MM.1S (cell line): ENCODE measurements at regions not wholly inside any gene's neighbourhood (a gene's known extent, or its start where the extent isn't known, plus 50 kb on each side); places are given as distances from the start of the nearest gene placed in this dataset.

Source experiments
- DNase-seq: peaks from one replicate; pipeline ENCODE4 v3.0.0-alpha.2; 2015
- H2AFZ ChIP-seq: fragments of 300-600 bp; sonication (generic); 2 replicates; pipeline ENCODE4 v1.6.0; 2016; ENCODE audit warnings: antibody characterized with exemption, low read length
- H3F3A ChIP-seq: fragments of 300-600 bp; sonication (generic); 2 replicates; pipeline ENCODE4 v1.6.1; 2016; ENCODE audit warnings: mild to moderate bottlenecking, antibody characterized with exemption, low read length, moderate library complexity, mixed read lengths; ENCODE audit not compliant: insufficient read depth
- H3K27ac ChIP-seq: fragments of 300-600 bp; sonication (generic); 2 replicates; pipeline ENCODE4 v1.5.1; 2016; ENCODE audit warnings: mild to moderate bottlenecking, low read length
- H3K27me3 ChIP-seq: fragments of 300-600 bp; sonication (generic); replicated peaks from 2 replicates; pipeline ENCODE4 v1.6.0; 2016; ENCODE audit warnings: low read length; ENCODE audit not compliant: insufficient read depth
- H3K36me3 ChIP-seq: fragments of 300-600 bp; sonication (generic); replicated peaks from 2 replicates; pipeline ENCODE4 v1.6.1; 2016; ENCODE audit warnings: mild to moderate bottlenecking, low read length, mixed read lengths; ENCODE audit not compliant: insufficient read depth
- H3K4me1 ChIP-seq: fragments of 300-600 bp; sonication (generic); 2 replicates; pipeline ENCODE4 v1.6.1; 2016; ENCODE audit warnings: low read length, mixed read lengths
- H3K4me2 ChIP-seq: fragments of 300-600 bp; sonication (generic); 2 replicates; pipeline ENCODE4 v1.6.0; 2016; ENCODE audit warnings: low read depth, low read length
- H3K4me3 ChIP-seq: fragments of 300-600 bp; sonication (generic); 2 replicates; pipeline ENCODE4 v1.5.1; 2016; ENCODE audit warnings: low read length, mixed read lengths
- H3K79me2 ChIP-seq: fragments of 300-600 bp; sonication (generic); 2 replicates; pipeline ENCODE4 v1.6.1; 2016; ENCODE audit warnings: mixed run types, low read length, mixed read lengths
- H3K9ac ChIP-seq: fragments of 300-600 bp; sonication (generic); 2 replicates; pipeline ENCODE4 v1.6.1; 2016; ENCODE audit warnings: low read length, mixed read lengths
- H3K9me2 ChIP-seq: fragments of 300-600 bp; sonication (generic); replicated peaks from 2 replicates; pipeline ENCODE4 v1.6.1; 2016; ENCODE audit warnings: mild to moderate bottlenecking, low read length, mixed read lengths; ENCODE audit not compliant: insufficient read depth
- H3K9me3 ChIP-seq: fragments of 300-600 bp; sonication (generic); replicated peaks from 2 replicates; pipeline ENCODE4 v1.6.1; 2016; ENCODE audit warnings: mild to moderate bottlenecking, low read length, mixed read lengths; ENCODE audit not compliant: insufficient read depth
- H4K20me1 ChIP-seq: fragments of 300-600 bp; sonication (generic); 2 replicates; pipeline ENCODE4 v1.6.1; 2016; ENCODE audit warnings: mild to moderate bottlenecking, low read length, moderate library complexity, mixed read lengths; ENCODE audit not compliant: insufficient read depth
- EZH2 ChIP-seq: fragments of 300-600 bp; sonication (generic); optimal IDR thresholded peaks from 2 replicates; pipeline ENCODE3; 2017; ENCODE audit warnings: low read depth, mild to moderate bottlenecking, antibody characterized with exemption, low read length, mixed read lengths
- EZH2phosphoT487 ChIP-seq: fragments of 300-600 bp; sonication (generic); IDR thresholded peaks from 2 replicates; pipeline ENCODE4 v1.6.1; 2018; ENCODE audit warnings: antibody characterized with exemption, low read length
- TF ChIP-seq, protein P1 (sequence below): fragments of 300-600 bp; sonication (generic); IDR thresholded peaks from 2 replicates; pipeline ENCODE4 v1.5.1; 2016; ENCODE audit warnings: antibody characterized with exemption, low read length, mixed read lengths

DNA sequence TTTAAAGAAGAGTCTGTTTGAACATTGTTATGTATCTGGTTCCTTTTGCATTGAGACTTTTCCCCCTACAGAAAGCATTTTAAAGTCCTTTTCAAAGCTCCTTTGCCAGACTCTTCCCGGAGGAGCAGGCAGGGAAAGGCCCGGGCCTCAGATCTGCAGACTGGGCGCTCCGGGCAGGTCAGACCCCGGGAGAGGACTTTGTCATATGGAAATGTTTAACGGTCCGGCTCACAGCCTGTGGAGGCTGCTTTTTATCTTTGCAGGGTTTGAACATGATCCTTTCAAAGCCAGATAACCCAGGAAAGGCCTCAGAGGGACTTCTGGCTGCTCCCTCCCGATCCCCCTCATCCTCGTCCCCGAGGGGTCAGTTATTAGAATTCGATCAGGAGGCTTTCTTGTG, 82.1 kb upstream of the IRX2 start:
- H3K4me1 ChIP-seq, result peaks cover 6% of the 10 kb centered on the region; the same call in 1 of the 2 replicates
- no peaks in the 10 kb centered on the region for H4K20me1 ChIP-seq
- no peaks in the 10 kb centered on the region for H3K27me3 ChIP-seq
- no peak overlapping the region for H2AFZ ChIP-seq
- no peak overlapping the region for H3K9ac ChIP-seq
- H3K4me3 ChIP-seq, result no peak overlapping the region
- no peaks in the 10 kb centered on the region for H3K79me2 ChIP-seq
- no peak for DNase-seq
- H3F3A ChIP-seq, result no peaks in the 10 kb centered on the region
- no peak overlapping the region for H3K4me2 ChIP-seq
- H3K9me3 ChIP-seq, result no peaks in the 10 kb centered on the region
- TF ChIP-seq EZH2phosphoT487, result no peak
- H3K27ac ChIP-seq, result no peak overlapping the region
- no peaks in the 10 kb centered on the region for H3K9me2 ChIP-seq
- no peaks in the 10 kb centered on the region for H3K36me3 ChIP-seq

DNA sequence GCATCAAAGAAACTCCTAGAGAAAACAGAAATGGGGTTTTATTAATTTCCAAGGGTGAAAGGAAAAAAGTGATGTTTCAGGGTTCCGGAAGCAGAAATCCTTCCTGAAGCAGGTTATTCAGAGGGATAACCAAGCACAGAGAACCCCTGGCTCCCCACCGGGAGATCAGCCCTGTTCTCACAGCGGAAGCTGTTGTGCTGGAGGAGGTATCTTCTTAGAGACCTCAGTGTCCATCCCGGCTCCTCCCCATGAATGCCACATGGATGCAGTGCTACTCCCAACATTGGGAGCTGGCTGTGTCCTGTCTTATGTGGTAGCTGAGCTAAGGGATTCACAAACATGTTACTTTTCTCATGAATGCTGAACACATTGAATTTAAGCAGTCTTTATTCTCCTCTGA, 80.9 kb upstream of the IRX2 start:
- Histone ChIP-seq H3K79me2 (no peaks in the 10 kb centered on the region), H3K4me3 (no peak overlapping the region), H3K9me2 (no peaks in the 10 kb centered on the region), H3K27ac (no peak overlapping the region), H3K36me3 (no peaks in the 10 kb centered on the region), H3K27me3 (no peaks in the 10 kb centered on the region), H2AFZ (no peak overlapping the region), H4K20me1 (no peaks in the 10 kb centered on the region), H3K9ac (no peak overlapping the region), H3F3A (no peaks in the 10 kb centered on the region), H3K9me3 (no peaks in the 10 kb centered on the region), H3K4me1 (peaks cover 6% of the 10 kb centered on the region; the same call in 1 of the 2 replicates), H3K4me2 (no peak overlapping the region)
- TF ChIP-seq EZH2phosphoT487 (no peak), EZH2 (no peak)
- TF ChIP-seq, protein P1, sequence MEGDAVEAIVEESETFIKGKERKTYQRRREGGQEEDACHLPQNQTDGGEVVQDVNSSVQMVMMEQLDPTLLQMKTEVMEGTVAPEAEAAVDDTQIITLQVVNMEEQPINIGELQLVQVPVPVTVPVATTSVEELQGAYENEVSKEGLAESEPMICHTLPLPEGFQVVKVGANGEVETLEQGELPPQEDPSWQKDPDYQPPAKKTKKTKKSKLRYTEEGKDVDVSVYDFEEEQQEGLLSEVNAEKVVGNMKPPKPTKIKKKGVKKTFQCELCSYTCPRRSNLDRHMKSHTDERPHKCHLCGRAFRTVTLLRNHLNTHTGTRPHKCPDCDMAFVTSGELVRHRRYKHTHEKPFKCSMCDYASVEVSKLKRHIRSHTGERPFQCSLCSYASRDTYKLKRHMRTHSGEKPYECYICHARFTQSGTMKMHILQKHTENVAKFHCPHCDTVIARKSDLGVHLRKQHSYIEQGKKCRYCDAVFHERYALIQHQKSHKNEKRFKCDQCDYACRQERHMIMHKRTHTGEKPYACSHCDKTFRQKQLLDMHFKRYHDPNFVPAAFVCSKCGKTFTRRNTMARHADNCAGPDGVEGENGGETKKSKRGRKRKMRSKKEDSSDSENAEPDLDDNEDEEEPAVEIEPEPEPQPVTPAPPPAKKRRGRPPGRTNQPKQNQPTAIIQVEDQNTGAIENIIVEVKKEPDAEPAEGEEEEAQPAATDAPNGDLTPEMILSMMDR, result no peak
- DNase-seq, result no peak

DNA sequence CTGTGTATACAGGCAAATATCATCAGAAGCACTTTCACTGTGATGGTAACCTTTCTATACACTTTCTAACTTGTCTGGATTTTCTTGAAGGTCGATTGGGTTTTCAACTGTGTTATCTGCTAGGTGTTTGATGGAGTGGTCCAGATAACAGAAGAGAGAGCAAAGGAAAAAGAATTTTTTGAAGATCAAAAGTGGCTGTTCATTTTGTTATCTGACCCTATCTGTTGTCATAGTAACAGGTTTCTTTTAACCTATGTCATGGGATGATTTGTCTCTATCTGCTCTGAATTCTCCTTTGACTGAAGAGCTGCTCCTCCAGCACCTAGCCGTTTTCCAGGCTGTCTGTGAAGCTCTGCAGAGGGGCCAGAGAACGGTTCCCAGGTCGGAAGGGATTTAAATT, 77.8 kb upstream of the IRX2 start:
- no peaks in the 10 kb centered on the region for H3K4me1 ChIP-seq
- H3K27ac ChIP-seq, result no peak overlapping the region
- H3K9me3 ChIP-seq, result peaks cover 5% of the 10 kb centered on the region
- no peaks in the 10 kb centered on the region for H4K20me1 ChIP-seq
- H3K4me2 ChIP-seq, result no peak overlapping the region
- TF ChIP-seq, protein P1, result no peak
- no peak for TF ChIP-seq EZH2
- TF ChIP-seq EZH2phosphoT487, result no peak
- H3K27me3 ChIP-seq, result no peaks in the 10 kb centered on the region
- no peaks in the 10 kb centered on the region for H3F3A ChIP-seq
- H3K4me3 ChIP-seq, result no peak overlapping the region
- no peak overlapping the region for H3K9ac ChIP-seq
- H3K9me2 ChIP-seq, result no peaks in the 10 kb centered on the region
- no peaks in the 10 kb centered on the region for H3K79me2 ChIP-seq
- no peaks in the 10 kb centered on the region for H3K36me3 ChIP-seq
- DNase-seq, result no peak
- H2AFZ ChIP-seq, result no peak overlapping the region

DNA sequence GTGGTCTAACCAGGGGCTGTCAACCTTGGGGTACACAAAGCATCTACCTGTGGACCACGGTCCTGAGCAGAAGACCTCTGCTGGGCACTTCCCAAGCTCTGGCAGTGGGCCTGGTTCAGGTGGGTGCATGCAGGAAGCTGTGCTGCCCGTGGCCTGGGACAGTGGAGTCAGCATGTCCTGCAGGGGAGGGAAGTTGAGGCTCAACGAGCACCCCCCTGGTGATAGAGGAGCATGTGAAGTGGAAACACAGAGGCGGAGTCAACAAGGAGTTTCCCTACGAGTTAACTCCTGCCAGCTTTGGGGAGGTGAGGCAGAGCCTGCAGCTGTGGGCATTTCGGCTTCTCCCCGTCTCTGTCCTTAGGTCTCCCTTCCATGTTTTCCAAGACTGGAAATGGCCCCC, 67.5 kb upstream of the IRX2 start:
- no peak for TF ChIP-seq EZH2
- TF ChIP-seq EZH2phosphoT487, result no peak
- TF ChIP-seq, protein P1, result no peak
- no peak overlapping the region for H3K4me3 ChIP-seq
- no peak overlapping the region for H3K9ac ChIP-seq
- H3K4me2 ChIP-seq, result no peak overlapping the region
- no peak overlapping the region for H2AFZ ChIP-seq
- no peaks in the 10 kb centered on the region for H3K27me3 ChIP-seq
- no peaks in the 10 kb centered on the region for H3K9me2 ChIP-seq
- no peaks in the 10 kb centered on the region for H3F3A ChIP-seq
- H3K4me1 ChIP-seq, result no peaks in the 10 kb centered on the region
- H3K27ac ChIP-seq, result no peak overlapping the region
- H3K79me2 ChIP-seq, result no peaks in the 10 kb centered on the region
- no peaks in the 10 kb centered on the region for H3K36me3 ChIP-seq
- no peaks in the 10 kb centered on the region for H3K9me3 ChIP-seq
- DNase-seq, result no peak
- no peaks in the 10 kb centered on the region for H4K20me1 ChIP-seq
